ENCODE measurements at regions not wholly inside any gene's neighbourhood (a gene's known extent, or its start where the extent isn't known, plus 50 kb on each side); places are given as distances from the start of the nearest gene placed in this dataset.

DNA sequence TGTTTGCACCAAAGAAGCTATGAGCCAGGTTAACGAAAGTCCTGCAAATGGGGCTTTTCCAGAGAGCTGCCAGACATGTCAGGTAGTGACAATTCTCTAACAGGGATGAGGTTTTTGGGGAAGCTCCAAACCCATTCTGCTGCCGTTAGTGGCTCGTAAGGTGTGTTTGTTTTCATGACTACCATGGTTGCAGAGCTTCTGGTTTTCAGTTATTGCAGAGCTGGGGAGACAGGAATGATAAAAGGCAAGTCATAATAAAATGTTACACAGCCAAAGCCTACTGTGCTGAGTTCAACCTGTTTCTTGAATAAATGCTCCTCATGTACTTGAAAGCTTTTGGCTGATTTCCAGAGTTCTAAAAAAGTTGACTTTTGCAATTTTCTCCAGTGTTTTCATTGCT is 209.2 kb upstream of the STK17B start:
- Histone ChIP-seq H3K27ac (no peak overlapping the region), H3K4me1 (no peaks in the 10 kb centered on the region), H3K27me3 (no peaks in the 10 kb centered on the region), H3K9me3 (no peaks in the 10 kb centered on the region), H3K4me3 (no peak overlapping the region), H3K36me3 (no peaks in the 10 kb centered on the region)
- no peak for DNase-seq (ENCODE audit: extremely low spot score in 2 of 2)
- TF ChIP-seq, protein P1, sequence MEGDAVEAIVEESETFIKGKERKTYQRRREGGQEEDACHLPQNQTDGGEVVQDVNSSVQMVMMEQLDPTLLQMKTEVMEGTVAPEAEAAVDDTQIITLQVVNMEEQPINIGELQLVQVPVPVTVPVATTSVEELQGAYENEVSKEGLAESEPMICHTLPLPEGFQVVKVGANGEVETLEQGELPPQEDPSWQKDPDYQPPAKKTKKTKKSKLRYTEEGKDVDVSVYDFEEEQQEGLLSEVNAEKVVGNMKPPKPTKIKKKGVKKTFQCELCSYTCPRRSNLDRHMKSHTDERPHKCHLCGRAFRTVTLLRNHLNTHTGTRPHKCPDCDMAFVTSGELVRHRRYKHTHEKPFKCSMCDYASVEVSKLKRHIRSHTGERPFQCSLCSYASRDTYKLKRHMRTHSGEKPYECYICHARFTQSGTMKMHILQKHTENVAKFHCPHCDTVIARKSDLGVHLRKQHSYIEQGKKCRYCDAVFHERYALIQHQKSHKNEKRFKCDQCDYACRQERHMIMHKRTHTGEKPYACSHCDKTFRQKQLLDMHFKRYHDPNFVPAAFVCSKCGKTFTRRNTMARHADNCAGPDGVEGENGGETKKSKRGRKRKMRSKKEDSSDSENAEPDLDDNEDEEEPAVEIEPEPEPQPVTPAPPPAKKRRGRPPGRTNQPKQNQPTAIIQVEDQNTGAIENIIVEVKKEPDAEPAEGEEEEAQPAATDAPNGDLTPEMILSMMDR (IDR thresholded peaks at IDR 0.05), result no peak
- TF ChIP-seq POLR2AphosphoS5 (IDR thresholded peaks at IDR 0.05; ENCODE audit: insufficient read depth in 1 of 2, low read depth in 1 of 2) (no peak), POLR2A (IDR thresholded peaks at IDR 0.05) (no peak)
- intact Hi-C loops (cut with DNase I), result no loop called here

DNA sequence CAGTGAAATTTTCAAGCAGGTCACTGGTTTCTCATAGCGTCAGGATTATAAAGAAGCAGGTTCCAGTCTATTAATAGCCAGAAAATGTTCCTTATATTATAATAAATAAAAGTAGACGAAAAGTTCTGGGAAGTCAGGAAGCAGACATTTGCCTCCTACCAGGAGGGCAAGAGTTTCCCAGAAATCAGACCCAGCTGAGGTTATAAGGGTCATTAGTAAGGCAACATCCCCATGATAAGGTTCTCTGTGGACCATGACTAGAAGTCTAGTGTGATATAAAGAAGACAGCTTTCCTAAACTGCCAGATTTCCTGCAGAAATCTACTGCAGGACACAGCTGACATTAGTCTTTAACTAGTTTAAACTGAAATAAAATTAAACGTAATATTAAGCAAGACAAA is 210.1 kb upstream of the STK17B start:
- intact Hi-C loops (cut with DNase I), result no loop called here
- Histone ChIP-seq H3K27me3 (no peaks in the 10 kb centered on the region), H3K9me3 (no peaks in the 10 kb centered on the region), H3K4me1 (no peaks in the 10 kb centered on the region), H3K27ac (no peak overlapping the region), H3K36me3 (no peaks in the 10 kb centered on the region), H3K4me3 (no peak overlapping the region)
- no peak for DNase-seq (ENCODE audit: extremely low spot score in 2 of 2)
- TF ChIP-seq POLR2AphosphoS5 (IDR thresholded peaks at IDR 0.05; ENCODE audit: insufficient read depth in 1 of 2, low read depth in 1 of 2) (no peak), POLR2A (IDR thresholded peaks at IDR 0.05) (no peak)
- TF ChIP-seq, protein P1 (IDR thresholded peaks at IDR 0.05), result no peak

DNA sequence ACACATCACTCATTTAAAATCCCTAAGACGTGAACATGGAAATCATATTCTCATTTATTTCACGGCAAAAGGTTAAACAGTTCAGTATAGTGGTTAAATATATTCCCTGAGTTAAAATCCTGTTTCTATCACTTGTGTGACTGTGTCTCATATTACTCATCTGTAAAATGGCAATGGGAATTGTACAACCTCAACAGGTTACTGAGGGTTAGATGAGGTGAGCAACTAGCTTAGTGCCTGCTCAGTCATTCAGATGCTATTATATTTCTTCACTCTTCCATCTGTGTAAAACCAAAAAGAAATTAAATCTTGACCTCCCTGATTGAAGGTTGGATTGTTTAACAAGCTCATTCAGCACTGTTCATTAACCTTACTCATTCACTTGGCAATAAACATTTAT is 212.4 kb upstream of the STK17B start:
- no peaks in the 10 kb centered on the region for H3K27me3 ChIP-seq
- no peaks in the 10 kb centered on the region for H3K36me3 ChIP-seq
- no peak for DNase-seq (ENCODE audit: extremely low spot score in 2 of 2)
- intact Hi-C loops (cut with DNase I), result no loop called here
- TF ChIP-seq POLR2AphosphoS5 (IDR thresholded peaks at IDR 0.05; ENCODE audit: insufficient read depth in 1 of 2, low read depth in 1 of 2) (no peak), POLR2A (IDR thresholded peaks at IDR 0.05) (no peak)
- TF ChIP-seq, protein P1 (IDR thresholded peaks at IDR 0.05), result no peak
- no peaks in the 10 kb centered on the region for H3K9me3 ChIP-seq
- H3K27ac ChIP-seq, result no peak overlapping the region
- no peaks in the 10 kb centered on the region for H3K4me1 ChIP-seq
- H3K4me3 ChIP-seq, result no peak overlapping the region

DNA sequence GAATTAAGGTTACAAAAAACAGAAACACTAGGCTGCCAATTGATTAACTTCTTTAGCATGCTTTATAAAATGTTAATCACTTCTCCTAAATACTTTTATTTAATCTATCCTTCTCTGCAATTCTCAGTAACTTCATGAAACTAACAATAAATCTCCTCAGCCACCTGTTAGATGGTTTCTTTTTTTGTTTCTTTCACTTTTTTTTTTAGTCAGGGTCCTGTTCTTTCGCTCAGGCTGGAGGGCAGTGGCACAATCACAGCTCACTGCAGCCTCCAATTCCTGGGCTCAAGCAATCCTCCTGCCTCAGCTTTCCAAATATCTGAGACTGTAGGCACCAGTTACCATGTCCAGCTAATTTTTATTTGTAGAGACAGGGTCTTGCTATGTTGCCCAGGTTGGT is 213.4 kb upstream of the STK17B start:
- no peak for DNase-seq (ENCODE audit: extremely low spot score in 2 of 2)
- intact Hi-C loops (cut with DNase I), result no loop called here
- H3K4me3 ChIP-seq, result no peak overlapping the region
- no peaks in the 10 kb centered on the region for H3K9me3 ChIP-seq
- TF ChIP-seq POLR2AphosphoS5 (IDR thresholded peaks at IDR 0.05; ENCODE audit: insufficient read depth in 1 of 2, low read depth in 1 of 2) (no peak), POLR2A (IDR thresholded peaks at IDR 0.05) (no peak)
- TF ChIP-seq, protein P1 (IDR thresholded peaks at IDR 0.05), result no peak
- H3K27ac ChIP-seq, result no peak overlapping the region
- no peaks in the 10 kb centered on the region for H3K27me3 ChIP-seq
- H3K4me1 ChIP-seq, result no peaks in the 10 kb centered on the region
- no peaks in the 10 kb centered on the region for H3K36me3 ChIP-seq

DNA sequence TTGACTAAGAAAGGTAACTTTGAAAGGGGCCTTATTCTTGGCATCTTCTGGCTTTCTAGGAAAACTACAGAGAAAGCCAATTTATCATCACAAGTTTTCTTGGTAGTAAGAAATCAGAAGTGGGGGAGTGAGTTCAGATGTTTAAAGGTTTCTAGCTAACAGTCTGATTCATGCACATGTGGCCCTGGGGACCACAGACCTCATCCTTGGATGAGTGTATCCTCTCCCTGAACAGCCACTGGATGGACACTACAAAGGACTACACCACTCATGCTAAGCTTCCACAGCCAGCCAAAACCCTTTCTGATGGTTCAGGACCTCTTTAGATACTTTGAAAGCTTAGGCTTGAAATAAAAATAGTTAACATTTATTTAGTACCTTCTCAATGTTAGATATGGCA is 218.3 kb upstream of the STK17B start:
- H3K4me3 ChIP-seq, result no peak overlapping the region
- intact Hi-C loops (cut with DNase I), result no loop called here

More for the DNA sequence above, 218.3 kb upstream of the STK17B start:
- Histone ChIP-seq H3K4me1 (no peaks in the 10 kb centered on the region), H3K9me3 (no peaks in the 10 kb centered on the region), H3K36me3 (no peaks in the 10 kb centered on the region), H3K27ac (no peak overlapping the region), H3K27me3 (no peaks in the 10 kb centered on the region)
- no peak for DNase-seq (ENCODE audit: extremely low spot score in 2 of 2)
- TF ChIP-seq POLR2AphosphoS5 (IDR thresholded peaks at IDR 0.05; ENCODE audit: insufficient read depth in 1 of 2, low read depth in 1 of 2), result no peak
- no peak for TF ChIP-seq POLR2A (IDR thresholded peaks at IDR 0.05)
- TF ChIP-seq, protein P1 (IDR thresholded peaks at IDR 0.05), result no peak

All from vagina (tissue), 2 donors.